ENCODE measurements at regions not wholly inside any gene's neighbourhood (a gene's known extent, or its start where the extent isn't known, plus 50 kb on each side); places are given as distances from the start of the nearest gene placed in this dataset.
"Not testable (repeated sequence)": the region's sequence is repeated elsewhere in the genome, so short reads cannot be mapped to it uniquely, and the experiment has no call there.

DNA sequence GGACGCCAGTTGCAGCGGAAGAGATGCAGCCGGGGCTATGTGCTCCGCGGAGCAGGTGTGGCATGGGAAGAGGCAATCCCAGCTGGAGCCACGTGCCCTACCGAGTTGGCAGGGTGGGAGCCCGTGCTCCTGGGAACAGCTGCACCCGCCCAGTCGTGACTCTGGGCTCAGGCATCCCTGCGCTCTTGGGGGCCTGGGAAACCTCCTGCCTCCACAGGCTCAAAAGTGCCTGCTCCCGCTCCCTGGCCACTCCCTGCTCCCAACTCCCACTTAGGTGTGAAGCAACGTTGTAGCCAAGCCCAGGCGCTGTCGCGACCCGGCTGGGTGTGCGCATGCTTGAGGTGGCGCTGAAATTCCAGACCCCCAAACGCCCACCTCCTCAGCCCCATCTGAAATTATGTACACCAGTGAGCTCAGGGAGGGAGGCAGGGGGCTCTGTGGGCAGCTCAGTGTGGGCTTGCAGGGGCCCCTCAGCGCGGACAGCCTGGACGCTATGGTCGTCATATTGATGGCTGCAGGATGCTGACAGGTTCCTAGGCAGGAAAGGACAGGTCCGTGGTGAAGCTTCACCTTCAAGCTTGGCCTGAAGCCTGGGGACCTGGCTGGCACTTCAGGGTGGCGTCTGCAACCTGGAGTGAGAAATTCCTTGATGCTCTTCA, 429.9 kb downstream of the SLITRK1 start:
- no peak for TF ChIP-seq POLR2AphosphoS5 (IDR thresholded peaks at IDR 0.05)
- TF ChIP-seq, protein P1, sequence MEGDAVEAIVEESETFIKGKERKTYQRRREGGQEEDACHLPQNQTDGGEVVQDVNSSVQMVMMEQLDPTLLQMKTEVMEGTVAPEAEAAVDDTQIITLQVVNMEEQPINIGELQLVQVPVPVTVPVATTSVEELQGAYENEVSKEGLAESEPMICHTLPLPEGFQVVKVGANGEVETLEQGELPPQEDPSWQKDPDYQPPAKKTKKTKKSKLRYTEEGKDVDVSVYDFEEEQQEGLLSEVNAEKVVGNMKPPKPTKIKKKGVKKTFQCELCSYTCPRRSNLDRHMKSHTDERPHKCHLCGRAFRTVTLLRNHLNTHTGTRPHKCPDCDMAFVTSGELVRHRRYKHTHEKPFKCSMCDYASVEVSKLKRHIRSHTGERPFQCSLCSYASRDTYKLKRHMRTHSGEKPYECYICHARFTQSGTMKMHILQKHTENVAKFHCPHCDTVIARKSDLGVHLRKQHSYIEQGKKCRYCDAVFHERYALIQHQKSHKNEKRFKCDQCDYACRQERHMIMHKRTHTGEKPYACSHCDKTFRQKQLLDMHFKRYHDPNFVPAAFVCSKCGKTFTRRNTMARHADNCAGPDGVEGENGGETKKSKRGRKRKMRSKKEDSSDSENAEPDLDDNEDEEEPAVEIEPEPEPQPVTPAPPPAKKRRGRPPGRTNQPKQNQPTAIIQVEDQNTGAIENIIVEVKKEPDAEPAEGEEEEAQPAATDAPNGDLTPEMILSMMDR (IDR thresholded peaks at IDR 0.05): no peak
- no peak for TF ChIP-seq EP300 (IDR thresholded peaks at IDR 0.05)
- TF ChIP-seq POLR2A (IDR thresholded peaks at IDR 0.05): no peak
- H3K27ac ChIP-seq: no peak overlapping the region
- H3K4me3 ChIP-seq: no peak overlapping the region
- 80 to 100% methylated on average over 1 to 5 of the region's 26 CpGs for whole genome bisulfite sequencing, 2 donors (ENCODE audit: low coverage in 1 of 2)
- no peak for ATAC-seq
- H3K27me3 ChIP-seq: no peaks in the 10 kb centered on the region
- no peaks in the 10 kb centered on the region for H3K36me3 ChIP-seq
- H3K4me1 ChIP-seq: no peaks in the 10 kb centered on the region
- no peaks in the 10 kb centered on the region for H3K9me3 ChIP-seq

DNA sequence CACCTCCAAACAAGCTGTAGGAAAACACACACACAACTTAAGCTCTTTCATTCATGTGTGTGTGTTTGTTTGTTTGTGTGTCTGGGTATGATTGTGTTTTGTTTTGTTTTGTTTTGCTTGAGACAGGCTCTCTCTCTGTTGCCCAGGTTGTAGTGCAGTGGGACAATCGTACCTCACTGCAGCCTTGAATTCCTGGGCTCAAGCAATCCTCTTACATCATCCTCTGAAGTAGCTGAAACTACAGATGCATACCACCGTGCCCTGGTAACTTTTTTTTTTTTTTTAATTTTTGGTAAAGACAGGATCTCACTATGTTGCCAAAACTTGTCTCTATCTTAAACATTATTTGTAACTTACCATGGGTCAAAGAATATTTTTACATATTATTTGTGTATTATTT, 431.7 kb downstream of the SLITRK1 start:
- H3K9me3 ChIP-seq: no peaks in the 10 kb centered on the region
- no peak for TF ChIP-seq POLR2A (IDR thresholded peaks at IDR 0.05)
- TF ChIP-seq POLR2AphosphoS5 (IDR thresholded peaks at IDR 0.05): no peak
- TF ChIP-seq EP300 (IDR thresholded peaks at IDR 0.05): no peak
- TF ChIP-seq, protein P1 (IDR thresholded peaks at IDR 0.05): no peak
- no peak overlapping the region for H3K4me3 ChIP-seq
- no peaks in the 10 kb centered on the region for H3K27me3 ChIP-seq
- 63 to 84% methylated on average over 2 of the region's 2 CpGs for WGBS, 2 donors (ENCODE audit: low coverage in 1 of 2)
- no peaks in the 10 kb centered on the region for H3K4me1 ChIP-seq
- no peak overlapping the region for H3K27ac ChIP-seq
- no peak for ATAC-seq
- no peaks in the 10 kb centered on the region for H3K36me3 ChIP-seq

DNA sequence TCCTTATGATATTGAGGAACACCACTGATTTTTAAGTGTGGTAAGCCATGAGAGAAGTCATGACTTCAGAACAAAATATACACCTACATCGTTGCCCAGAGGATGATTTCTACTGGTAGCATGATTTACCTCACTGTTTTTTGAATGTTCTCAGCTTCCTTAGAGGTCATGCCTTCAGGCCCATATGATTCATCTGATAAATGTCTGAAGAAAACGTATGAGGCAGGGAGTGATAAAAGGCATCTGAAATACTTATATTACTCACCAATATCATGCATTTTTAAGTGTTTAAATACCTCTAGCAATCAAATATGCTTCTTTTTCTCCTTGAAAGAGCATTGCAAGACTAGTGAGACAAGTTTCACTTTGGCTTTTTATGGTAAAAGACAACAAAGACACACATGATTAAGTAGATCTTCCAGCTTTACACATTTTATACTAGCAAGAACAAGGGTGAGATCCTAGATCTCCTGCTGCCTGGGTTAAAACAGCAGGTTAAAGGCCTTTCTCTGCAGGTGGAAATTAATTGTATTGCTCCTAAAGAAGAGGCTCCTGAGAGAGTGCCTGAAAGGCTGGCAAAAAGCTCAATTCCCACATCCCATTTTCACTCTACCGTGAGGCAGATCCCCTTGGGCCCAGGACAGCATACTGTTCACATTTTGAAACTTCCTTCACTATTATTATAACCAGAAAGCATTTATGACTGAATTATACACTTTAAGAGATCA, 432.4 kb downstream of the SLITRK1 start:
- no peaks in the 10 kb centered on the region for H3K27me3 ChIP-seq
- no peaks in the 10 kb centered on the region for H3K4me1 ChIP-seq
- WGBS, 2 donors (ENCODE audit: low coverage in 1 of 2): 47 to 60% methylated on average over 3 of the region's 3 CpGs
- ATAC-seq: no peak
- no peaks in the 10 kb centered on the region for H3K36me3 ChIP-seq
- no peak overlapping the region for H3K27ac ChIP-seq
- H3K9me3 ChIP-seq: no peaks in the 10 kb centered on the region
- no peak overlapping the region for H3K4me3 ChIP-seq
- TF ChIP-seq, protein P1 (IDR thresholded peaks at IDR 0.05): no peak
- TF ChIP-seq POLR2A (IDR thresholded peaks at IDR 0.05) (no peak), POLR2AphosphoS5 (IDR thresholded peaks at IDR 0.05) (no peak), EP300 (IDR thresholded peaks at IDR 0.05) (no peak)

DNA sequence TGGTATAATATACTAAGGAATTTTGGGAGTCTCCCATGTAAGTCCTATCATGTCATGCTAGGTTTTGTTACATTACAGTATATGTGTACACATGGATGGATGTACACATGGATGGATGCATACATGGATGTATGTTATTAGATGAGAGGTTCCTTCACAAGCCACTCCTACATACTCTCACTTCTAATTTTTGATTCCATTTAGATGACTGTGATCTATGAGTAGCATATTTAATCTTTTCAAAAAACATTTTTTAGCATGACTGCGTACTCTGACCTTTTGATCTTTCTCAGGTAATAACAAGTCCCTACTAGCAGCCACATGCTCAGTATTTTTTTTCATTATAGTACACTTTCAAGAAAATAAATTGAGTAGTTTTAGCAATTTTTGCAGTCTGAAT, 441.8 kb downstream of the SLITRK1 start:
- 100% methylated on average over 1 of the region's 1 CpG for WGBS, 2 donors (ENCODE audit: low coverage in 1 of 2)
- TF ChIP-seq, protein P1 (IDR thresholded peaks at IDR 0.05): no peak
- TF ChIP-seq EP300 (IDR thresholded peaks at IDR 0.05) (no peak), POLR2A (IDR thresholded peaks at IDR 0.05) (no peak), POLR2AphosphoS5 (IDR thresholded peaks at IDR 0.05) (no peak)
- ATAC-seq: no peak

DNA sequence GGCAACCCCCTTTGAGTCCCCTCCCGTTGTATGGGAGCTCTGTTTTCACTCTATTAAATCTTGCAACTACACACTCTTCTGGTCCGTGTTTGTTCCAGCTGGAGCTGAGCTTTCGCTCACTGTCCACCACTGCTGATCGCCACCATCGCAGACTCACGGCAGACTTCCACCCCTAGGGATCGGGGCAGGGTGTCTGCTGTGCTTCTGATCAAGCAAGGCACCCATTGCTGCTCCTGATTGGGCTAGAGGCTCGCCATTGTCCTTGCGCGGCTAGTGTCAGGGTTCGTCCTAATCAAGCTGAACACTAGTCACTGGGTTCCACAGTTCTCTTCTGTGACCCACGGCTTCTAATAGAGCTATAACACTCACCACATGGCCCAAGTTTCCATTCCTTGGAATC, 442.8 kb downstream of the SLITRK1 start:
- H3K4me1 ChIP-seq, H3K36me3 ChIP-seq, ATAC-seq, H3K27me3 ChIP-seq, H3K27ac ChIP-seq, H3K9me3 ChIP-seq, H3K4me3 ChIP-seq: not testable (repeated sequence)
- whole genome bisulfite sequencing, 2 donors (ENCODE audit: low coverage in 1 of 2): 99 to 100% methylated on average over 6 to 10 of the region's 12 CpGs

More for the DNA sequence above, 441.8 kb downstream of the SLITRK1 start:
- no peaks in the 10 kb centered on the region for H3K9me3 ChIP-seq
- H3K36me3 ChIP-seq: no peaks in the 10 kb centered on the region
- H3K27ac ChIP-seq: no peak overlapping the region
- H3K27me3 ChIP-seq: no peaks in the 10 kb centered on the region
- H3K4me1 ChIP-seq: no peaks in the 10 kb centered on the region
- no peak overlapping the region for H3K4me3 ChIP-seq

Data from gastroesophageal sphincter (tissue), 4 donors.